IMR-90 (cell line): ENCODE measurements at regions not wholly inside any gene's neighbourhood (a gene's known extent, or its start where the extent isn't known, plus 50 kb on each side); places are given as distances from the start of the nearest gene placed in this dataset.

Source experiments
- ATAC-seq: fragments of 200-7000 bp; cut with Tn5 transposase; 2 replicates; pipeline ENCODE4 v1.9.1; 2020; ENCODE audit warnings: low read depth, mild to moderate bottlenecking, moderate library complexity
- BruUV-seq: library from RNA; stranded (reverse); fragments of 400-500 nt; replicated peaks from 2 replicates; lab custom pipeline; 2021; lab: Mats Ljungman, UMichigan
- CTCF ChIA-PET: fragments of 300-600 bp; formaldehyde crosslinking; extraction: SDS; loops from one replicate; lab custom pipeline; 2021; ENCODE audit warnings: antibody characterized with exemption; lab: Yijun Ruan, JAX
- POLR2A ChIA-PET: fragments of 300-600 bp; sonication (Branson Sonifier 250); formaldehyde crosslinking; loops from one replicate; lab custom pipeline; 2022; ENCODE audit warnings: antibody characterized with exemption; ENCODE audit not compliant: unreplicated experiment; lab: Charles Lee
- DNase-seq: peaks from one replicate; pipeline ENCODE4 v3.0.0; 2013
- H2AFZ ChIP-seq: replicated peaks from 2 replicates; pipeline ENCODE3; 2013; ENCODE audit warnings: low read length, mild to moderate bottlenecking; ENCODE audit not compliant: poor library complexity
- H2AK5ac ChIP-seq: 2 replicates; pipeline ENCODE4 v1.6.1; 2013; ENCODE audit warnings: low read depth, low read length, inconsistent platforms
- H2AK9ac ChIP-seq: replicated peaks from 2 replicates; pipeline ENCODE3; 2013; ENCODE audit warnings: mild to moderate bottlenecking, low read depth, low read length, moderate library complexity; ENCODE audit not compliant: poor library complexity
- H2BK120ac ChIP-seq: 2 replicates; pipeline ENCODE4 v1.6.1; 2013; ENCODE audit warnings: low read depth, low read length, inconsistent platforms
- H2BK15ac ChIP-seq: 3 replicates; pipeline ENCODE4 v1.6.1; 2013; ENCODE audit warnings: low read depth, low read length, inconsistent platforms
- H2BK20ac ChIP-seq: 2 replicates; pipeline ENCODE4 v1.6.1; 2013; ENCODE audit warnings: low read depth, mild to moderate bottlenecking, inconsistent platforms, low read length, moderate library complexity
- H2BK5ac ChIP-seq: 2 replicates; pipeline ENCODE4 v1.6.1; 2013; ENCODE audit warnings: mild to moderate bottlenecking, low read depth, low read length, inconsistent platforms; ENCODE audit not compliant: poor library complexity, severe bottlenecking
- H3K14ac ChIP-seq: replicated peaks from 2 replicates; pipeline ENCODE4 v1.6.1; 2013; ENCODE audit warnings: low read depth, low read length, inconsistent platforms
- H3K18ac ChIP-seq: 2 replicates; pipeline ENCODE4 v1.6.1; 2013; ENCODE audit warnings: low read depth, low read length, control low read depth
- H3K23ac ChIP-seq: 2 replicates; pipeline ENCODE4 v1.6.1; 2013; ENCODE audit warnings: low read depth, low read length, inconsistent platforms
- H3K27ac ChIP-seq: 2 replicates; pipeline ENCODE4 v1.5.1; 2013; ENCODE audit warnings: mild to moderate bottlenecking, control low read depth, low read length; ENCODE audit not compliant: insufficient read depth
- H3K27me3 ChIP-seq: 2 replicates; pipeline ENCODE4 v1.6.1; 2013; ENCODE audit warnings: low read length; ENCODE audit not compliant: control insufficient read depth, insufficient read depth
- H3K36me3 ChIP-seq: 2 replicates; pipeline ENCODE4 v1.6.1; 2013; ENCODE audit warnings: low read length, mixed read lengths; ENCODE audit not compliant: control insufficient read depth, insufficient read depth
- H3K4ac ChIP-seq: 2 replicates; pipeline ENCODE4 v1.6.1; 2013; ENCODE audit warnings: low read depth, low read length, inconsistent platforms
- H3K4me1 ChIP-seq: 2 replicates; pipeline ENCODE4 v1.6.1; 2013; ENCODE audit warnings: low read length, mixed read lengths; ENCODE audit not compliant: control insufficient read depth, insufficient read depth
- H3K4me2 ChIP-seq: 2 replicates; pipeline ENCODE4 v1.6.1; 2013; ENCODE audit warnings: low read depth, mild to moderate bottlenecking, control low read depth, low read length, moderate library complexity
- H3K4me3 ChIP-seq: 2 replicates; pipeline ENCODE4 v1.5.1; 2013; ENCODE audit warnings: low read depth, mild to moderate bottlenecking, control low read depth, low read length, moderate library complexity; ENCODE audit not compliant: insufficient read depth
- H3K56ac ChIP-seq: 2 replicates; pipeline ENCODE4 v1.6.1; 2013; ENCODE audit warnings: low read length, inconsistent platforms; ENCODE audit not compliant: insufficient read depth; ENCODE audit errors: extremely low read depth
- H3K79me1 ChIP-seq, 2 experiments: 2 replicates each; pipeline ENCODE4 v1.6.1; 2013; ENCODE audit warnings: low read length in 2 of 2, inconsistent platforms in 1 of 2, low read depth in 1 of 2
- H3K9ac ChIP-seq: 2 replicates; pipeline ENCODE4 v1.6.1; 2013; ENCODE audit warnings: low read depth, low read length, control low read depth
- H3K9me1 ChIP-seq: 2 replicates; pipeline ENCODE4 v1.6.1; 2013; ENCODE audit warnings: low read length, inconsistent platforms; ENCODE audit not compliant: insufficient read depth
- H3K9me3 ChIP-seq: 2 replicates; pipeline ENCODE4 v1.6.1; 2013; ENCODE audit warnings: low read length; ENCODE audit not compliant: control insufficient read depth, insufficient read depth
- H4K20me1 ChIP-seq: 2 replicates; pipeline ENCODE4 v1.6.1; 2013; ENCODE audit warnings: low read length, inconsistent platforms; ENCODE audit not compliant: insufficient read depth
- H4K5ac ChIP-seq: 2 replicates; pipeline ENCODE4 v1.6.1; 2013; ENCODE audit warnings: mild to moderate bottlenecking, low read depth, low read length, control low read depth
- H4K8ac ChIP-seq, 2 experiments: 2 replicates each; pipeline ENCODE4 v1.6.1; 2013; ENCODE audit warnings: low read depth in 2 of 2, low read length in 2 of 2, control low read depth in 1 of 2, inconsistent platforms in 1 of 2
- H4K91ac ChIP-seq: 2 replicates; pipeline ENCODE4 v1.6.1; 2013; ENCODE audit warnings: low read depth, low read length, inconsistent platforms; ENCODE audit not compliant: insufficient read depth
- BHLHE40 ChIP-seq: fragments of 150-350 bp; IDR thresholded peaks from 2 replicates; pipeline ENCODE4 v1.6.1; 2016; ENCODE audit warnings: mild to moderate bottlenecking, low read depth, low read length
- CEBPB ChIP-seq: IDR thresholded peaks from 2 replicates; pipeline ENCODE4 v1.6.1; 2012; ENCODE audit warnings: low read depth, low read length, improper control_type of control experiment
- CHD1 ChIP-seq: IDR thresholded peaks from 2 replicates; pipeline ENCODE4 v1.6.1; 2012; ENCODE audit warnings: low read depth, low read length, improper control_type of control experiment
- FOS ChIP-seq: fragments of 150-350 bp; IDR thresholded peaks from 2 replicates; pipeline ENCODE4 v1.6.1; 2016; ENCODE audit warnings: low read depth, low read length
- MAFK ChIP-seq: IDR thresholded peaks from 2 replicates; pipeline ENCODE4 v1.6.1; 2012; ENCODE audit warnings: low read depth, low read length, improper control_type of control experiment
- MAZ ChIP-seq: IDR thresholded peaks from 2 replicates; pipeline ENCODE4 v1.6.1; 2012; ENCODE audit warnings: low read depth, mild to moderate bottlenecking, low read length, improper control_type of control experiment, moderate library complexity, borderline replicate concordance
- MXI1 ChIP-seq: IDR thresholded peaks from 2 replicates; pipeline ENCODE4 v1.6.1; 2012; ENCODE audit warnings: low read depth, mild to moderate bottlenecking, low read length, moderate library complexity, borderline replicate concordance
- NFE2L2 ChIP-seq: fragments of 150-350 bp; IDR thresholded peaks from 2 replicates; pipeline ENCODE4 v1.6.1; 2016; ENCODE audit warnings: low read depth, mild to moderate bottlenecking, low read length
- POLR2A ChIP-seq: IDR thresholded peaks from 2 replicates; pipeline ENCODE4 v1.6.1; 2012; ENCODE audit warnings: mild to moderate bottlenecking, low read depth, low read length
- RAD21 ChIP-seq: IDR thresholded peaks from 2 replicates; pipeline ENCODE4 v1.6.1; 2012; ENCODE audit warnings: low read length, improper control_type of control experiment
- RCOR1 ChIP-seq: IDR thresholded peaks from 2 replicates; pipeline ENCODE4 v1.6.1; 2012; ENCODE audit warnings: mild to moderate bottlenecking, low read length, improper control_type of control experiment; ENCODE audit not compliant: insufficient replicate concordance
- RFX5 ChIP-seq: IDR thresholded peaks from 2 replicates; pipeline ENCODE4 v1.8.0; 2012; ENCODE audit warnings: low read depth, mild to moderate bottlenecking, low read length, moderate library complexity
- SMC3 ChIP-seq: fragments of 150-350 bp; IDR thresholded peaks from 2 replicates; pipeline ENCODE4 v1.6.1; 2016; ENCODE audit warnings: low read depth, mild to moderate bottlenecking, antibody characterized with exemption, low read length, moderate library complexity
- WGBS, 2 experiments: methylation state at CpG; one replicate each; pipeline versions ENCODE4 v1.1.5 to v1.1.7; 2013; ENCODE audit warnings: missing lambda C conversion rate in 2 of 2; ENCODE audit not compliant: insufficient read length in 1 of 2; ENCODE audit errors: extremely low coverage in 2 of 2; 5-methylcytosine and 5-hydroxymethylcytosine counted together
- dilution Hi-C: fragments of 300-500 bp; cut with HindIII; formaldehyde crosslinking; loops from one replicate; pipeline ENCODE4 v1.14.3; 2018; ENCODE audit warnings: low sequenced_read_pairs; ENCODE audit not compliant: unreplicated experiment
- in situ Hi-C: fragments of 300-500 bp; cut with MboI; formaldehyde crosslinking; loops from 3 replicates; pipeline ENCODE4 v1.14.3; 2019; ENCODE audit warnings: low sequenced_read_pairs, inconsistent platforms, mixed read lengths
- intact Hi-C: fragments of 100-400 bp; cut with micrococcal nuclease; formaldehyde crosslinking; loops from 2 replicates; pipeline ENCODE4 v1.10.0; 2022
- TF ChIP-seq, protein P1 (sequence below): fragments of 150-350 bp; IDR thresholded peaks from 2 replicates; pipeline ENCODE4 v1.6.1; 2016; ENCODE audit warnings: low read depth, mild to moderate bottlenecking, low read length, moderate library complexity, borderline replicate concordance
- TF ChIP-seq, protein P2 (sequence below): fragments of 150-350 bp; IDR thresholded peaks from 2 replicates; pipeline ENCODE4 v1.6.1; 2017; ENCODE audit warnings: mild to moderate bottlenecking, antibody characterized with exemption, low read length, low read depth
- TF ChIP-seq, protein P3 (sequence below): conservative IDR thresholded peaks from 2 replicates; pipeline ENCODE4 v1.5.1; 2012; ENCODE audit warnings: mild to moderate bottlenecking, low read depth, low read length, improper control_type of control experiment

DNA sequence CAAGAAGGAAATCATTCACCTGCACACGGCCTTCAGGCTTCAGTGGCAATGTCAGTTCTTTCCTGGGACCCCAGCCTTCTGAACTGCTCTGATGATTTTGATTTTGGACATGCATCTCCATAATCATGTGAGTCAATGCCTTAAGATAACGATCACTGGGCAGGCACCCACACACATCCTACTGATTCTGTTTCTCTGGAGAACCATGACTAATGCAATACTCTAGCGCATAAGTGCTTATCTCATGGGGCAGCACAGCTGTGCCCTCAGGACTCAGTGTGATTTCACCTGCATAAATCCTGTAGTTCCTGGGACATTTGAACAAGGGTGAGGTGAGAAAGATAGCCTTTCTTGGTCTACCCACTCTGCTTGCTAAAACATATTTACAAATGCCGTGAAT is 144.6 kb downstream of the AKAIN1 start (continued):
- TF ChIP-seq POLR2A (no peak), NFE2L2 (no peak), RAD21 (no peak), RCOR1 (no peak)

DNA sequence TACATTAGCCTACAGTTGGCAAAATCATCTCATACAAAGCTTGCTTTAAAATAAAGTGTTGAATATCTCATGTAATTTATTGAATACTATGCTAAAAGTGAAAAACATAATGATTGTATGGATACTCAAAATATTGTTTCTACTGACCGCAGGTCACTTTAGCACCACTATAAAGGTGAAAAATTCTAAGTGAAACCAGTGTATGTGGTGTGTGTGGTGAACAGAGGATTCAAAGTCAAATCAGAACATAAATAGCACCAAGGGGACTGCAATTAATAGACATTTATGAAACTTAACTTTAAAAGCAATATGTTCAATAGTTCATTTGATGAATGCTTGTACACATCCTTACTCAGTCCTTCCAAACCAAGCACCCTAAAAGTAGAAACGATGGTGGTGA is 145.8 kb downstream of the AKAIN1 start:
- no peak overlapping the region for H3K14ac ChIP-seq
- no peak overlapping the region for H3K4me2 ChIP-seq
- no CpG with 5 or more reads among the region's 2 CpGs for WGBS, 2 experiments
- no peaks in the 10 kb centered on the region for H4K20me1 ChIP-seq
- DNase-seq, result no peak
- ChIA-PET POLR2A (no interaction called here), CTCF (no interaction called here)
- H2BK120ac ChIP-seq, result no peak overlapping the region
- no peak overlapping the region for H3K23ac ChIP-seq
- H4K8ac ChIP-seq, result no peak overlapping the region
- no peak overlapping the region for H2BK20ac ChIP-seq
- no peak overlapping the region for H3K18ac ChIP-seq
- no peak overlapping the region for H3K56ac ChIP-seq
- H2AFZ ChIP-seq, result no peak overlapping the region
- H2BK5ac ChIP-seq, result no peak overlapping the region
- in situ Hi-C loops, result no loop called here
- no peak overlapping the region for H2AK9ac ChIP-seq
- ATAC-seq, result no peak
- no peaks in the 10 kb centered on the region for H3K27me3 ChIP-seq
- peaks cover 9% of the 10 kb centered on the region; the same call in 1 of the 2 replicates for H3K9me3 ChIP-seq
- no peak overlapping the region for H2BK15ac ChIP-seq
- dilution Hi-C loops, result no loop called here
- H4K91ac ChIP-seq, result no peak overlapping the region
- no peak overlapping the region for H3K27ac ChIP-seq
- no peaks in the 10 kb centered on the region for H3K79me1 ChIP-seq
- H3K4me3 ChIP-seq, result no peak overlapping the region
- no peaks in the 10 kb centered on the region for H3K4me1 ChIP-seq
- H2AK5ac ChIP-seq, result no peak overlapping the region
- no peaks in the 10 kb centered on the region for H3K36me3 ChIP-seq
- intact Hi-C loops, result loop anchor here (10.0 kb wide), 1 partner anchor 1766 kb away; no protein-coding TSS in a partner anchor
- no peak overlapping the region for H4K5ac ChIP-seq
- no peaks in the 10 kb centered on the region for H3K9me1 ChIP-seq
- no peak overlapping the region for H3K4ac ChIP-seq
- no TSS peak for BruUV-seq
- H3K9ac ChIP-seq, result no peak overlapping the region
- no peak for TF ChIP-seq RFX5
- no peak for TF ChIP-seq CEBPB
- no peak for TF ChIP-seq NFE2L2
- TF ChIP-seq CHD1, result no peak
- TF ChIP-seq SMC3, result no peak
- TF ChIP-seq MAZ, result no peak
- TF ChIP-seq, protein P1, sequence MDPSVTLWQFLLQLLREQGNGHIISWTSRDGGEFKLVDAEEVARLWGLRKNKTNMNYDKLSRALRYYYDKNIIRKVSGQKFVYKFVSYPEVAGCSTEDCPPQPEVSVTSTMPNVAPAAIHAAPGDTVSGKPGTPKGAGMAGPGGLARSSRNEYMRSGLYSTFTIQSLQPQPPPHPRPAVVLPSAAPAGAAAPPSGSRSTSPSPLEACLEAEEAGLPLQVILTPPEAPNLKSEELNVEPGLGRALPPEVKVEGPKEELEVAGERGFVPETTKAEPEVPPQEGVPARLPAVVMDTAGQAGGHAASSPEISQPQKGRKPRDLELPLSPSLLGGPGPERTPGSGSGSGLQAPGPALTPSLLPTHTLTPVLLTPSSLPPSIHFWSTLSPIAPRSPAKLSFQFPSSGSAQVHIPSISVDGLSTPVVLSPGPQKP, result no peak
- TF ChIP-seq RAD21, result no peak
- TF ChIP-seq FOS, result no peak
- TF ChIP-seq, protein P2, sequence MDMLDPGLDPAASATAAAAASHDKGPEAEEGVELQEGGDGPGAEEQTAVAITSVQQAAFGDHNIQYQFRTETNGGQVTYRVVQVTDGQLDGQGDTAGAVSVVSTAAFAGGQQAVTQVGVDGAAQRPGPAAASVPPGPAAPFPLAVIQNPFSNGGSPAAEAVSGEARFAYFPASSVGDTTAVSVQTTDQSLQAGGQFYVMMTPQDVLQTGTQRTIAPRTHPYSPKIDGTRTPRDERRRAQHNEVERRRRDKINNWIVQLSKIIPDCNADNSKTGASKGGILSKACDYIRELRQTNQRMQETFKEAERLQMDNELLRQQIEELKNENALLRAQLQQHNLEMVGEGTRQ, result no peak
- no peak for TF ChIP-seq BHLHE40
- TF ChIP-seq MXI1, result no peak
- TF ChIP-seq, protein P3, sequence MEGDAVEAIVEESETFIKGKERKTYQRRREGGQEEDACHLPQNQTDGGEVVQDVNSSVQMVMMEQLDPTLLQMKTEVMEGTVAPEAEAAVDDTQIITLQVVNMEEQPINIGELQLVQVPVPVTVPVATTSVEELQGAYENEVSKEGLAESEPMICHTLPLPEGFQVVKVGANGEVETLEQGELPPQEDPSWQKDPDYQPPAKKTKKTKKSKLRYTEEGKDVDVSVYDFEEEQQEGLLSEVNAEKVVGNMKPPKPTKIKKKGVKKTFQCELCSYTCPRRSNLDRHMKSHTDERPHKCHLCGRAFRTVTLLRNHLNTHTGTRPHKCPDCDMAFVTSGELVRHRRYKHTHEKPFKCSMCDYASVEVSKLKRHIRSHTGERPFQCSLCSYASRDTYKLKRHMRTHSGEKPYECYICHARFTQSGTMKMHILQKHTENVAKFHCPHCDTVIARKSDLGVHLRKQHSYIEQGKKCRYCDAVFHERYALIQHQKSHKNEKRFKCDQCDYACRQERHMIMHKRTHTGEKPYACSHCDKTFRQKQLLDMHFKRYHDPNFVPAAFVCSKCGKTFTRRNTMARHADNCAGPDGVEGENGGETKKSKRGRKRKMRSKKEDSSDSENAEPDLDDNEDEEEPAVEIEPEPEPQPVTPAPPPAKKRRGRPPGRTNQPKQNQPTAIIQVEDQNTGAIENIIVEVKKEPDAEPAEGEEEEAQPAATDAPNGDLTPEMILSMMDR, result no peak
- no peak for TF ChIP-seq MAFK
